ENCODE measurements at regions not wholly inside any gene's neighbourhood (a gene's known extent, or its start where the extent isn't known, plus 50 kb on each side); places are given as distances from the start of the nearest gene placed in this dataset.
"Not testable (repeated sequence)": the region's sequence is repeated elsewhere in the genome, so short reads cannot be mapped to it uniquely, and the experiment has no call there.

GRCh38 chr1:19591482-19592091, 52.5 kb upstream of the NBL1 start:
- no peak for DNase-seq (ENCODE audit: low read depth)

GRCh38 chr1:19585507-19585906, 58.6 kb upstream of the NBL1 start:
- DNase-seq (ENCODE audit: low read depth): no peak

- DNase-seq (ENCODE audit: low read depth): peak; percentile 44
Observed at GRCh38 chr1:19582318-19582717, 61.8 kb upstream of the NBL1 start.

GRCh38 chr1:19581381-19581780, 62.7 kb upstream of the NBL1 start:
- no peak for DNase-seq (ENCODE audit: low read depth)

GRCh38 chr1:19577561-19577960, 66.5 kb upstream of the NBL1 start:
- DNase-seq (ENCODE audit: low read depth): no peak

- no peak for DNase-seq (ENCODE audit: low read depth)
Observed at GRCh38 chr1:19577036-19577435, 67.1 kb upstream of the NBL1 start.

GRCh38 chr1:19569786-19570185, 74.3 kb upstream of the NBL1 start:
- DNase-seq (ENCODE audit: low read depth): no peak

GRCh38 chr1:19567041-19567440, 77.1 kb upstream of the NBL1 start:
- no peak for DNase-seq (ENCODE audit: low read depth)

GRCh38 chr1:19564366-19564765, 79.0 kb upstream of the CAPZB start:
- DNase-seq (ENCODE audit: low read depth): no peak

- peak; percentile 64 for DNase-seq (ENCODE audit: low read depth)
Observed at GRCh38 chr1:19563324-19564097, 78.2 kb upstream of the CAPZB start.

GRCh38 chr1:19562847-19563246, 77.5 kb upstream of the CAPZB start:
- no peak for DNase-seq (ENCODE audit: low read depth)

GRCh38 chr1:19560480-19560879, 75.1 kb upstream of the CAPZB start:
- DNase-seq (ENCODE audit: low read depth): no peak

- DNase-seq (ENCODE audit: low read depth): peak; percentile 88
Observed at GRCh38 chr1:19559641-19560040, 74.3 kb upstream of the CAPZB start.

GRCh38 chr1:19557609-19558051, 72.3 kb upstream of the CAPZB start:
- peak; percentile 50 for DNase-seq (ENCODE audit: low read depth)

GRCh38 chr1:19554090-19554489, 68.8 kb upstream of the CAPZB start:
- no peak for DNase-seq (ENCODE audit: low read depth)

GRCh38 chr1:19552291-19553010, 67.1 kb upstream of the CAPZB start:
- DNase-seq (ENCODE audit: low read depth): no peak

- not testable (repeated sequence) for DNase-seq (ENCODE audit: low read depth)
Observed at GRCh38 chr1:19551837-19552236, 66.5 kb upstream of the CAPZB start.

GRCh38 chr1:19550437-19550836, 65.1 kb upstream of the CAPZB start:
- not testable (repeated sequence) for DNase-seq (ENCODE audit: low read depth)

- DNase-seq (ENCODE audit: low read depth): no peak
Observed at GRCh38 chr1:19547814-19548213, 62.5 kb upstream of the CAPZB start.

GRCh38 chr1:19536519-19536918, 51.2 kb upstream of the CAPZB start:
- DNase-seq (ENCODE audit: low read depth): no peak

- no peak for DNase-seq (ENCODE audit: low read depth)
Observed at GRCh38 chr1:19535214-19535613, 49.9 kb upstream of the CAPZB start.

Measured in M059J (cell line).